GM12878 (cell line): ENCODE measurements at regions not wholly inside any gene's neighbourhood (a gene's known extent, or its start where the extent isn't known, plus 50 kb on each side); places are given as distances from the start of the nearest gene placed in this dataset.

ENCODE experiments used
- ATAC-seq: fragments of 200-7000 bp; cut with Tn5 transposase; 3 replicates; pipeline ENCODE4 v1.9.1; 2020; ENCODE audit warnings: mild to moderate bottlenecking, moderate library complexity
- BruUV-seq: library from RNA; stranded (reverse); fragments of 400-500 nt; replicated peaks from 2 replicates; lab custom pipeline; 2021; lab: Mats Ljungman, UMichigan
- CTCF ChIA-PET: fragments of 300-600 bp; sonication (Branson Sonifier 250); formaldehyde crosslinking; extraction: SDS; loops from one replicate; lab custom pipeline; 2021; ENCODE audit warnings: inconsistent platforms; lab: Yijun Ruan, JAX
- POLR2A ChIA-PET: fragments of 350-600 bp; formaldehyde crosslinking; extraction: SDS; loops from one replicate; lab custom pipeline; 2021; ENCODE audit warnings: inconsistent platforms; lab: Charles Lee
- RAD21 ChIA-PET: fragments of 300-600 bp; sonication (Branson Sonifier 250); formaldehyde crosslinking; loops from one replicate; lab custom pipeline; 2023; ENCODE audit warnings: antibody characterized with exemption; ENCODE audit not compliant: unreplicated experiment; lab: Charles Lee
- SMC1A ChIA-PET: fragments of 300-600 bp; sonication (Branson Sonifier 250); formaldehyde crosslinking; loops from one replicate; lab custom pipeline; 2023; ENCODE audit not compliant: unreplicated experiment, uncharacterized antibody; lab: Charles Lee
- DNase-seq: peaks from one replicate; pipeline ENCODE4 v3.0.0-alpha.2; 2011; ENCODE audit warnings: low read depth, low spot score
- FAIRE-seq: peaks from 3 replicates; lab custom pipeline; 2011; peaks lifted over from hg19 to GRCh38; lab: Jason Lieb, UNC
- H2AFZ ChIP-seq: 2 replicates; pipeline ENCODE4 v1.6.0; 2011; ENCODE audit warnings: low read depth, low read length, control low read depth; ENCODE audit not compliant: control insufficient read depth
- H3K27ac ChIP-seq: 2 replicates; pipeline ENCODE4 v1.5.1; 2011; ENCODE audit warnings: control low read depth; ENCODE audit not compliant: control insufficient read depth, insufficient read depth
- H3K27me3 ChIP-seq, 2 experiments: replicated peaks in 1 of 2; 2 replicates each; pipeline versions ENCODE4 v1.6.0 to v1.6.1; 2011; ENCODE audit warnings: low read length in 1 of 2; ENCODE audit not compliant: control insufficient read depth in 2 of 2, insufficient read depth in 2 of 2
- H3K36me3 ChIP-seq, 2 experiments: 2 replicates each; pipeline ENCODE4 v1.5.1; 2011; ENCODE audit warnings: low read length in 1 of 2; ENCODE audit not compliant: control insufficient read depth in 2 of 2, insufficient read depth in 2 of 2
- H3K4me1 ChIP-seq: 2 replicates; pipeline ENCODE4 v1.6.1; 2011; ENCODE audit warnings: mild to moderate bottlenecking, low read length, moderate library complexity, mixed read lengths; ENCODE audit not compliant: control insufficient read depth, insufficient read depth
- H3K4me2 ChIP-seq: 2 replicates; pipeline ENCODE4 v1.6.0; 2011; ENCODE audit warnings: control low read depth; ENCODE audit not compliant: control insufficient read depth, insufficient read depth
- H3K4me3 ChIP-seq: fragments of 200-600 bp; sonication (generic); 2 replicates; pipeline ENCODE4 v1.5.1; 2016
- H3K79me2 ChIP-seq: 2 replicates; pipeline ENCODE4 v1.6.0; 2011; ENCODE audit warnings: low read length; ENCODE audit not compliant: control insufficient read depth, insufficient read depth
- H3K9ac ChIP-seq: 2 replicates; pipeline ENCODE4 v1.8.0; 2011; ENCODE audit warnings: low read length, control low read depth, mixed read lengths; ENCODE audit not compliant: control insufficient read depth, insufficient read depth
- H3K9me3 ChIP-seq: replicated peaks from 3 replicates; pipeline ENCODE4 v1.5.1; 2011; ENCODE audit warnings: mild to moderate bottlenecking, low read length; ENCODE audit not compliant: control insufficient read depth, insufficient read depth
- H4K20me1 ChIP-seq: 2 replicates; pipeline ENCODE4 v1.6.0; 2011; ENCODE audit not compliant: control insufficient read depth, insufficient read depth
- CBX5 ChIP-seq: sonication (generic); IDR thresholded peaks from 2 replicates; pipeline ENCODE4 v1.6.1; 2016; ENCODE audit warnings: low read depth, moderate library complexity, mild to moderate bottlenecking, inconsistent platforms
- CHD1 ChIP-seq: IDR thresholded peaks from 2 replicates; pipeline ENCODE4 v1.6.1; 2012; ENCODE audit warnings: low read depth, low read length, improper control_type of control experiment
- CREM ChIP-seq: IDR thresholded peaks from 2 replicates; pipeline ENCODE4 v1.6.1; 2014; ENCODE audit warnings: antibody characterized with exemption, low read depth
- EGR1 ChIP-seq, 2 experiments: IDR thresholded peaks; 1 replicate in 1 of 2; 2 replicates in 1 of 2; pipeline ENCODE4 v1.6.1; 2011 to 2012; ENCODE audit warnings: low read depth in 2 of 2, low read length in 2 of 2, borderline replicate concordance in 1 of 2, mild to moderate bottlenecking in 1 of 2, moderate library complexity in 1 of 2
- FOXM1 ChIP-seq: IDR thresholded peaks from 2 replicates; pipeline ENCODE4 v1.6.1; 2012; ENCODE audit warnings: low read depth, mild to moderate bottlenecking, inconsistent platforms, low read length, moderate library complexity
- KDM1A ChIP-seq: fragments of 200-600 bp; sonication (generic); IDR thresholded peaks from 2 replicates; pipeline ENCODE4 v1.6.1; 2016; ENCODE audit warnings: borderline replicate concordance
- LARP7 ChIP-seq: fragments of 450-650 bp; IDR thresholded peaks from 2 replicates; pipeline ENCODE4 v1.6.1; 2017; ENCODE audit warnings: mild to moderate bottlenecking
- MEF2B ChIP-seq: fragments of 450-650 bp; IDR thresholded peaks from 2 replicates; pipeline ENCODE4 v1.6.1; 2018; ENCODE audit warnings: mild to moderate bottlenecking, moderate library complexity; ENCODE audit not compliant: partially characterized antibody, poor library complexity, severe bottlenecking
- MYB ChIP-seq: fragments of 150-350 bp; IDR thresholded peaks from 2 replicates; pipeline ENCODE4 v1.6.1; 2014; ENCODE audit warnings: mild to moderate bottlenecking, low read depth, low read length, borderline replicate concordance
- NR2F1 ChIP-seq: fragments of 450-650 bp; conservative IDR thresholded peaks from 2 replicates; pipeline ENCODE4 v1.6.1; 2017; ENCODE audit warnings: mild to moderate bottlenecking
- NRF1 ChIP-seq: conservative IDR thresholded peaks from 2 replicates; pipeline ENCODE4 v1.6.1; 2011; ENCODE audit warnings: mild to moderate bottlenecking, low read depth, low read length, improper control_type of control experiment
- PAX5 ChIP-seq: IDR thresholded peaks from 2 replicates; pipeline ENCODE4 v1.6.1; 2011; ENCODE audit warnings: low read depth, low read length, borderline replicate concordance
- POLR2A ChIP-seq: IDR thresholded peaks from 2 replicates; pipeline ENCODE4 v1.6.1; 2011; ENCODE audit warnings: low read depth, mild to moderate bottlenecking, low read length
- POU2F2 ChIP-seq: IDR thresholded peaks from 3 replicates; pipeline ENCODE4 v1.6.1; 2011; ENCODE audit warnings: low read depth, mild to moderate bottlenecking, low read length, borderline replicate concordance
- SIN3A ChIP-seq: IDR thresholded peaks from 2 replicates; pipeline ENCODE4 v1.6.1; 2012; ENCODE audit warnings: low read depth, low read length, improper control_type of control experiment
- WGBS: methylation state at CpG from one replicate; pipeline ENCODE4 v1.1.6; 2016; ENCODE audit warnings: low lambda C conversion rate; ENCODE audit not compliant: insufficient replicate concordance, insufficient coverage; ENCODE audit errors: missing lambda C conversion rate; 5-methylcytosine and 5-hydroxymethylcytosine counted together
- in situ Hi-C: fragments of 300-500 bp; cut with MboI; formaldehyde crosslinking; loops from 9 replicates; pipeline ENCODE4 v1.14.3; 2018; ENCODE audit warnings: mixed read lengths
- intact Hi-C: fragments of 100-400 bp; cut with micrococcal nuclease; formaldehyde crosslinking; loops from one replicate; pipeline ENCODE4 v1.14.2; 2022; ENCODE audit not compliant: unreplicated experiment
- TF ChIP-seq, protein P1 (sequence below): fragments of 450-650 bp; IDR thresholded peaks from 2 replicates; pipeline ENCODE4 v1.6.1; 2017; ENCODE audit warnings: mild to moderate bottlenecking, moderate library complexity
- TF ChIP-seq, protein P2 (sequence below), 3 experiments: IDR thresholded peaks in 2 of 3; conservative IDR thresholded peaks in 1 of 3; 2 replicates each; pipeline ENCODE4 v1.5.1; 2011; ENCODE audit warnings: low read depth in 3 of 3, low read length in 3 of 3, mild to moderate bottlenecking in 3 of 3, control low read depth in 2 of 3, moderate library complexity in 2 of 3, inconsistent platforms in 1 of 3, mixed read lengths in 1 of 3; ENCODE audit not compliant: control insufficient read depth in 2 of 3, insufficient read depth in 1 of 3; ENCODE audit errors: extremely low read depth in 1 of 3
- TF ChIP-seq, protein P3 (sequence below): fragments of 450-650 bp; IDR thresholded peaks from 2 replicates; pipeline ENCODE4 v1.6.1; 2017; ENCODE audit warnings: low read depth, mild to moderate bottlenecking, moderate library complexity

DNA sequence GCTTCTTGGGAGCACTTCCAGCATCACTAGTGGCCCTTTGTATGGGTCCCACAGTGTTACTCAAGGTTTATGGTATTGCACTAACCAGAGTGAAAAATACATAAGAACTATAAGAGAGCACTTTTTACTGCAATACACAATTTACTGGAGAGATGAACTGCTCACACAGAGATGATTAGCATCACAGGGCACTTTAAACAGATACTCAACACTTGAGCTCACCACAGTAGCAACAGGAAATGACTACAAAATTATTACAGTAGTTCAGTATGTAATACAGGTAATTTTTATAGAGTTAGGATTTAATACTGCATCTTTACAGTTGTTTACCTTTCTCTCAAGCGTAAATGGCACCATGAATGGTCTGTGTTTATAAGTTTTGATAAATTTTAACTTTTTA is 68.2 kb upstream of the CDK1 start (continued):
- TF ChIP-seq, protein P1, sequence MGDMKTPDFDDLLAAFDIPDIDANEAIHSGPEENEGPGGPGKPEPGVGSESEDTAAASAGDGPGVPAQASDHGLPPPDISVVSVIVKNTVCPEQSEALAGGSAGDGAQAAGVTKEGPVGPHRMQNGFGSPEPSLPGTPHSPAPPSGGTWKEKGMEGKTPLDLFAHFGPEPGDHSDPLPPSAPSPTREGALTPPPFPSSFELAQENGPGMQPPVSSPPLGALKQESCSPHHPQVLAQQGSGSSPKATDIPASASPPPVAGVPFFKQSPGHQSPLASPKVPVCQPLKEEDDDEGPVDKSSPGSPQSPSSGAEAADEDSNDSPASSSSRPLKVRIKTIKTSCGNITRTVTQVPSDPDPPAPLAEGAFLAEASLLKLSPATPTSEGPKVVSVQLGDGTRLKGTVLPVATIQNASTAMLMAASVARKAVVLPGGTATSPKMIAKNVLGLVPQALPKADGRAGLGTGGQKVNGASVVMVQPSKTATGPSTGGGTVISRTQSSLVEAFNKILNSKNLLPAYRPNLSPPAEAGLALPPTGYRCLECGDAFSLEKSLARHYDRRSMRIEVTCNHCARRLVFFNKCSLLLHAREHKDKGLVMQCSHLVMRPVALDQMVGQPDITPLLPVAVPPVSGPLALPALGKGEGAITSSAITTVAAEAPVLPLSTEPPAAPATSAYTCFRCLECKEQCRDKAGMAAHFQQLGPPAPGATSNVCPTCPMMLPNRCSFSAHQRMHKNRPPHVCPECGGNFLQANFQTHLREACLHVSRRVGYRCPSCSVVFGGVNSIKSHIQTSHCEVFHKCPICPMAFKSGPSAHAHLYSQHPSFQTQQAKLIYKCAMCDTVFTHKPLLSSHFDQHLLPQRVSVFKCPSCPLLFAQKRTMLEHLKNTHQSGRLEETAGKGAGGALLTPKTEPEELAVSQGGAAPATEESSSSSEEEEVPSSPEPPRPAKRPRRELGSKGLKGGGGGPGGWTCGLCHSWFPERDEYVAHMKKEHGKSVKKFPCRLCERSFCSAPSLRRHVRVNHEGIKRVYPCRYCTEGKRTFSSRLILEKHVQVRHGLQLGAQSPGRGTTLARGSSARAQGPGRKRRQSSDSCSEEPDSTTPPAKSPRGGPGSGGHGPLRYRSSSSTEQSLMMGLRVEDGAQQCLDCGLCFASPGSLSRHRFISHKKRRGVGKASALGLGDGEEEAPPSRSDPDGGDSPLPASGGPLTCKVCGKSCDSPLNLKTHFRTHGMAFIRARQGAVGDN: no peak
- no peak for TF ChIP-seq NRF1
- no peak for TF ChIP-seq KDM1A
- TF ChIP-seq PAX5: no peak

DNA sequence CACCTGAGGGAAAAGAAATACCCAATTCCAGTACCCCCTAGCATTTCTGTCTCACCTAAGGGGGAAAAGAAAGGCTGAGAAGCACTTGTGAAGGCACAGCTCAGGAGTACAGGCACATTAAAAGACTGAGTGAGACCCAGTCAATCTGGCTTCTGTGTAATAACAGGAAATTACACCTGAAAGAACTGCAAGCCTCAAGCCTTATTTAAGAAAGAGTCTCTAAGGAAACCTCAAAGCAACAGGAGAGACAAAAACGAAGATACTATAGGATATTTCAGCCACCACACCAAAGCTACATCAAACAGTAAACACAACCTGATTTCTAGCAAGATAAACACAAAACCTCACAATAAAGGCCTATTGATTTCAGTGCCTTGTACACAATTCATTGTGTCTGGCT is 69.6 kb upstream of the CDK1 start:
- no peaks in the 10 kb centered on the region for H3K27me3 ChIP-seq
- H3K4me2 ChIP-seq: no peak overlapping the region
- ChIA-PET SMC1A (no interaction called here), POLR2A (no interaction called here), RAD21 (no interaction called here), CTCF (no interaction called here)
- intact Hi-C loops (no loop called here), in situ Hi-C loops (no loop called here)
- no peak for FAIRE-seq
- BruUV-seq: no TSS peak
- H3K9me3 ChIP-seq: no peaks in the 10 kb centered on the region
- H3K4me1 ChIP-seq: no peaks in the 10 kb centered on the region
- H3K9ac ChIP-seq: no peak overlapping the region
- no peak overlapping the region for H3K4me3 ChIP-seq
- 0% methylated on average over 1 of the region's 1 CpG for WGBS
- no peak for DNase-seq
- H3K36me3 ChIP-seq: no peaks in the 10 kb centered on the region
- ATAC-seq: no peak
- no peak overlapping the region for H2AFZ ChIP-seq
- no peaks in the 10 kb centered on the region for H4K20me1 ChIP-seq
- H3K79me2 ChIP-seq: no peaks in the 10 kb centered on the region
- no peak overlapping the region for H3K27ac ChIP-seq
- TF ChIP-seq NR2F1: no peak
- no peak for TF ChIP-seq MEF2B
- TF ChIP-seq MYB: no peak
- no peak for TF ChIP-seq CHD1
- TF ChIP-seq CBX5: no peak
- no peak for TF ChIP-seq FOXM1
- TF ChIP-seq CREM: no peak
- TF ChIP-seq, protein P2, sequence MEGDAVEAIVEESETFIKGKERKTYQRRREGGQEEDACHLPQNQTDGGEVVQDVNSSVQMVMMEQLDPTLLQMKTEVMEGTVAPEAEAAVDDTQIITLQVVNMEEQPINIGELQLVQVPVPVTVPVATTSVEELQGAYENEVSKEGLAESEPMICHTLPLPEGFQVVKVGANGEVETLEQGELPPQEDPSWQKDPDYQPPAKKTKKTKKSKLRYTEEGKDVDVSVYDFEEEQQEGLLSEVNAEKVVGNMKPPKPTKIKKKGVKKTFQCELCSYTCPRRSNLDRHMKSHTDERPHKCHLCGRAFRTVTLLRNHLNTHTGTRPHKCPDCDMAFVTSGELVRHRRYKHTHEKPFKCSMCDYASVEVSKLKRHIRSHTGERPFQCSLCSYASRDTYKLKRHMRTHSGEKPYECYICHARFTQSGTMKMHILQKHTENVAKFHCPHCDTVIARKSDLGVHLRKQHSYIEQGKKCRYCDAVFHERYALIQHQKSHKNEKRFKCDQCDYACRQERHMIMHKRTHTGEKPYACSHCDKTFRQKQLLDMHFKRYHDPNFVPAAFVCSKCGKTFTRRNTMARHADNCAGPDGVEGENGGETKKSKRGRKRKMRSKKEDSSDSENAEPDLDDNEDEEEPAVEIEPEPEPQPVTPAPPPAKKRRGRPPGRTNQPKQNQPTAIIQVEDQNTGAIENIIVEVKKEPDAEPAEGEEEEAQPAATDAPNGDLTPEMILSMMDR (IDR thresholded peaks at IDR 0.05 in 2 of 3, conservative IDR thresholded peaks at IDR 0.05 in 1 of 3; ENCODE audit: control insufficient read depth in 2 of 3, extremely low read depth in 1 of 3, insufficient read depth in 1 of 3, low read depth in 3 of 3, low read length in 3 of 3): no peak
- no peak for TF ChIP-seq EGR1 (IDR thresholded peaks at IDR 0.05; ENCODE audit: borderline replicate concordance in 1 of 2, low read depth in 2 of 2, low read length in 2 of 2)
- no peak for TF ChIP-seq SIN3A
- no peak for TF ChIP-seq LARP7
- no peak for TF ChIP-seq POLR2A
- TF ChIP-seq, protein P3, sequence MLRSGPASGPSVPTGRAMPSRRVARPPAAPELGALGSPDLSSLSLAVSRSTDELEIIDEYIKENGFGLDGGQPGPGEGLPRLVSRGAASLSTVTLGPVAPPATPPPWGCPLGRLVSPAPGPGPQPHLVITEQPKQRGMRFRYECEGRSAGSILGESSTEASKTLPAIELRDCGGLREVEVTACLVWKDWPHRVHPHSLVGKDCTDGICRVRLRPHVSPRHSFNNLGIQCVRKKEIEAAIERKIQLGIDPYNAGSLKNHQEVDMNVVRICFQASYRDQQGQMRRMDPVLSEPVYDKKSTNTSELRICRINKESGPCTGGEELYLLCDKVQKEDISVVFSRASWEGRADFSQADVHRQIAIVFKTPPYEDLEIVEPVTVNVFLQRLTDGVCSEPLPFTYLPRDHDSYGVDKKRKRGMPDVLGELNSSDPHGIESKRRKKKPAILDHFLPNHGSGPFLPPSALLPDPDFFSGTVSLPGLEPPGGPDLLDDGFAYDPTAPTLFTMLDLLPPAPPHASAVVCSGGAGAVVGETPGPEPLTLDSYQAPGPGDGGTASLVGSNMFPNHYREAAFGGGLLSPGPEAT: no peak
- TF ChIP-seq POU2F2: no peak
